ENCODE measurements at regions not wholly inside any gene's neighbourhood (a gene's known extent, or its start where the extent isn't known, plus 50 kb on each side); places are given as distances from the start of the nearest gene placed in this dataset.

GRCh38 chr16:85425074-85425662, 188.0 kb upstream of the GSE1 start:
- no peaks in the 10 kb centered on the region for H3K36me3 ChIP-seq (ENCODE audit: insufficient read depth, low read length)
- H3K9ac ChIP-seq (ENCODE audit: low read length), result no peak overlapping the region
- H3K4me3 ChIP-seq (ENCODE audit: low read depth in 1 of 2, low read length in 2 of 2), result no peak overlapping the region
- no peaks in the 10 kb centered on the region for H3K9me3 ChIP-seq (ENCODE audit: low read length)
- H3K27ac ChIP-seq (ENCODE audit: low read depth, low read length), result no peak overlapping the region
- H3K4me1 ChIP-seq (ENCODE audit: insufficient read depth, low read length), result no peaks in the 10 kb centered on the region
- H3K27me3 ChIP-seq (ENCODE audit: control insufficient read depth in 1 of 2, insufficient read depth in 2 of 2, low read length in 2 of 2), result no peaks in the 10 kb centered on the region

DNA sequence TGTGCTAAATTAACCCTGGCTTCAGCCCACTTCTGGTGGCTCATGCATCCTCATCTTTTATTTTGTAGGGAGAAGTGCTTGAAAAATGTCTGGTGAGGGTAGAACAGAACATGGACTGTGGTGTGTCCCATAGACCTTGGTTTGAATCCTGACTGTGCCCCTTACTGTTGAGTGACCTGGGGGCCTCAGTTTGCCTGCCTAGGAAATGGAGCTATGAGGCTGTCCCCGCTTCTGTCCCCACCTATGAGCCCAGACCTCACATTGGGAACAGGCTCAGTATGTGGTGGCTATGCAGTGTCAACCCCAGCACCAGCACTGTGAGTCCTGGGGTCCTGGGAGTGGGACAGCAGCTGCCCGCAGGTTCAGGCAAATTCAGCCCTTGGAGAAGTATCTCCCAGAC, 186.3 kb upstream of the GSE1 start:
- no peaks in the 10 kb centered on the region for H3K4me1 ChIP-seq (ENCODE audit: insufficient read depth, low read length)
- no peak overlapping the region for H3K9ac ChIP-seq (ENCODE audit: low read length)

DNA sequence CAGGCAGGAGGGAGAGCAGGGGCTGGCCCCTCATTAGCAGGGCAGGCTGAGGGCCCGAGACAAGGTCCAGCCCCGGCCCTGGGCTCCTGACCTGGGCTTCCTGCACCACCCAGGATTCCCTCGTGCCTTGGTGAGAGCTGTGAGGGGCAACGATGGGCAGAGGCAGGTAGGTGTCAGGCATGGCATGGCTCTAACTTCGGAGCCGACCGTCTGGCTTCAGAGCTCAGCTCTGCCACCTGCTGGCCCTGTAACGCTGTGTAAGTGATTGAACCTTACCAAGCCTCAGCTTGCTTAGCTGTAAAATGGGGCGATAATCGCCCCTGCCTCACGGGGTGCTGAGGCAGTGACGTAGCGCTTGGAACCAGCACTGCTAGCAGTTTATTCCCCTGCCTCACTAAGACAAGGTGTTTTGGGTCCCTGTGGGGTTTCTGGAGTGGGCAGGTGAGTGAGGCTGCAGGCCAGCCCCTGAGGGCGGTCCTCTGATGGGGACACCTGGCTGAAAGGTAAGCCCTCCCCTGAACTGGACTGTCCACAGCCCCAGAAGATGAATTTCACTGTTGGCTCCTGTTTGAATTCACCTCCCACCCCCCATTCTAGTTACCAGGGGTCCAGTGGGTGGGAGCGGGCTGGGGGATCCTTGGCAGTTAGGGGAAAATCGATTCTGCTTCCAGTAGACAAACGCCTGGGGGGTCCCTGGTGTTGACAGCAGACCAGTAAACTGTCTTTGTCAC, 184.8 kb upstream of the GSE1 start:
- H3K36me3 ChIP-seq (ENCODE audit: insufficient read depth, low read length), result no peaks in the 10 kb centered on the region
- H3K27me3 ChIP-seq (ENCODE audit: control insufficient read depth in 1 of 2, insufficient read depth in 2 of 2, low read length in 2 of 2), result no peaks in the 10 kb centered on the region
- H3K4me1 ChIP-seq (ENCODE audit: insufficient read depth, low read length), result no peaks in the 10 kb centered on the region
- H3K4me3 ChIP-seq (ENCODE audit: low read depth in 1 of 2, low read length in 2 of 2), result no peak overlapping the region
- no peaks in the 10 kb centered on the region for H3K9me3 ChIP-seq (ENCODE audit: low read length)
- H3K27ac ChIP-seq (ENCODE audit: low read depth, low read length), result no peak overlapping the region
- no peak overlapping the region for H3K9ac ChIP-seq (ENCODE audit: low read length)

More for the DNA sequence above, 186.3 kb upstream of the GSE1 start:
- no peak overlapping the region for H3K4me3 ChIP-seq (ENCODE audit: low read depth in 1 of 2, low read length in 2 of 2)
- no peak overlapping the region for H3K27ac ChIP-seq (ENCODE audit: low read depth, low read length)
- H3K27me3 ChIP-seq (ENCODE audit: control insufficient read depth in 1 of 2, insufficient read depth in 2 of 2, low read length in 2 of 2), result no peaks in the 10 kb centered on the region
- H3K36me3 ChIP-seq (ENCODE audit: insufficient read depth, low read length), result no peaks in the 10 kb centered on the region
- no peaks in the 10 kb centered on the region for H3K9me3 ChIP-seq (ENCODE audit: low read length)

- Histone ChIP-seq H3K9me3 (ENCODE audit: low read length) (no peaks in the 10 kb centered on the region), H3K9ac (ENCODE audit: low read length) (no peak overlapping the region)
These were observed 184.0 kb upstream of the GSE1 start for GRCh38 chr16:85428899-85429775.

DNA sequence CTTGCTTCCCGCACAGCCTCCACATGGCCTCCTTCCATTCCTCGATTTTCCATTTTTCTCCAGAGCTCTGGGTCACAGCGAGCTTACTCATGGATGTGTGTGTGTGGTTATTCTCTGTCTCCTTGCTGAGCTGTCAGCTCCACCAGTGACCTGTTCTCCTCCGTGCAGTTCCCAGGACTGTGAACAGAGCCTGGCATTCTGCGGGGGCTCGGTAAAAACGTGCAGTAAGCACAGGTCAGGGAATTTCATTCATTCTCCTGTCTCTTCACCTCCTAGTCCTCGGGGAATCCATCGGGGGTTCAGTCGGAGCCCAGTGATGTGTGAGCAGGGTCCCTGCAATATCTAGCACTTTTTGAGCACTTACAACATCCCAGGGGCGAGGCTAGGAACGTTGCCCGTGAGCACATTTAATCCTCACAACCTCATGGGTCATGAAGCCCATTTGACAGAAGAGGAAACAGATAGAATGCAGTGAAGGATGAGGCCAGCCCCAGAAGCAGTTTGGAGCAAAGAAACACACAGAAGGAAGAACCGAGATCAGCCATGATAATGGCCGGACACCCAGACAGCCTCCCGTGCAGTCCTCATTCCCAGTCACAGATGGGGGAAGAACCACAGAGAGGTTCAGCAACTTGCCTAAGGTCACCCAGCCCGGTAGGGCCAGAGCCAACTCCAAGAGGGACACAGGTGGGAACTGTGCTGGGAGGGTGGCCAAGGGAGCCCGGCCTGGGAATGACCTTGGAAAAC, 183.2 kb upstream of the GSE1 start:
- Histone ChIP-seq H3K36me3 (ENCODE audit: insufficient read depth, low read length) (no peaks in the 10 kb centered on the region), H3K27ac (ENCODE audit: low read depth, low read length) (no peak overlapping the region), H3K9me3 (ENCODE audit: low read length) (no peaks in the 10 kb centered on the region), H3K27me3 (ENCODE audit: control insufficient read depth in 1 of 2, insufficient read depth in 2 of 2, low read length in 2 of 2) (no peaks in the 10 kb centered on the region), H3K4me1 (ENCODE audit: insufficient read depth, low read length) (no peaks in the 10 kb centered on the region), H3K4me3 (ENCODE audit: low read depth in 1 of 2, low read length in 2 of 2) (no peak overlapping the region), H3K9ac (ENCODE audit: low read length) (no peak overlapping the region)

More at GRCh38 chr16:85428899-85429775, 184.0 kb upstream of the GSE1 start:
- no peak overlapping the region for H3K4me3 ChIP-seq (ENCODE audit: low read depth in 1 of 2, low read length in 2 of 2)
- H3K36me3 ChIP-seq (ENCODE audit: insufficient read depth, low read length), result no peaks in the 10 kb centered on the region
- no peak overlapping the region for H3K27ac ChIP-seq (ENCODE audit: low read depth, low read length)
- H3K4me1 ChIP-seq (ENCODE audit: insufficient read depth, low read length), result no peaks in the 10 kb centered on the region
- no peaks in the 10 kb centered on the region for H3K27me3 ChIP-seq (ENCODE audit: control insufficient read depth in 1 of 2, insufficient read depth in 2 of 2, low read length in 2 of 2)

DNA sequence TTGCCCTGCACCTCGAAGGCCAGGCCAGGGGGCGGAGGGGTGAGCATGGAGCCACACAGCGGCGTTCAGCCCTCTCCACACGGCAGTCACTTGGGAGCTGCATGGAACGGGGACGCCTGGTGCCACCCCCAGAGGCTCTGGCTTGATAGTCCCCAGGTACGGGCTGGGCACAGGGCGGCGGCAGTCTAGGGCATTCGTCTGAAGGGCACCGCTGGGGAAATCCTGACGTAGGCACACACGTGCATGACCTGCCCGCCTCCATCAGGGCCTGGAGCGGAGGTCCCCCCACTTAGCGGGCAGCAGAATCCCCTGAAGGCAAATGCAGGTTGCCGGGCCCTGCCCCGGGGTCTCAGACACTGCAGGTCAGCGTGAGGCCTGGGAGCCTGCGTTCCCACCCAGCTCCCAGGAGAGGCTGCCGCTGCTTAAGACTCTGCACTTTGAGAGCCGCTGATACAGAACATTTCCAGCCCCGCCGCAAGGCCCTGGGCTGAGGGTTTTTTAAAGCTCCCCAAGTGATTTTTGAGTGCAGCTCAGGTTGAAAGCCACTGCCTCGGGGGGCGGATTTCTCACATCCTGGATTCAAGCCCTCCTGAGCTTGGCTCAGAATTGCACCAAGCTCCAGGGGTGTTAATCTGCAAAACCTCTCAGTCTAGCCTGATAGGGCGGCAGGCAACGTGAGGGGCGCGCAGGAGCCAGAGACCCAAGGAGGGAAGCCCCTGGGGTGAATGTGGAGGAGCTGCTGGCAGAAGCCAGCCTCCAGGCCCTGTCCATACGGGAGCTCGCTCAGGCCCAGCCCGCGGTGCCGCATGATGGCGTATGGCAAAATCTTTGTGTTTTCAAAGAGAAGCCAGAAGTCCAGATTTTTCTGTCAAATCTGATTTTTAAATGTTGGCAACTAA, 182.3 kb upstream of the GSE1 start:
- Histone ChIP-seq H3K27ac (ENCODE audit: low read depth, low read length) (no peak overlapping the region), H3K36me3 (ENCODE audit: insufficient read depth, low read length) (no peaks in the 10 kb centered on the region), H3K9ac (ENCODE audit: low read length) (no peak overlapping the region), H3K4me3 (ENCODE audit: low read depth in 1 of 2, low read length in 2 of 2) (no peak overlapping the region), H3K9me3 (ENCODE audit: low read length) (no peaks in the 10 kb centered on the region), H3K4me1 (ENCODE audit: insufficient read depth, low read length) (peaks cover 2% of the 10 kb centered on the region), H3K27me3 (ENCODE audit: control insufficient read depth in 1 of 2, insufficient read depth in 2 of 2, low read length in 2 of 2) (no peaks in the 10 kb centered on the region)

DNA sequence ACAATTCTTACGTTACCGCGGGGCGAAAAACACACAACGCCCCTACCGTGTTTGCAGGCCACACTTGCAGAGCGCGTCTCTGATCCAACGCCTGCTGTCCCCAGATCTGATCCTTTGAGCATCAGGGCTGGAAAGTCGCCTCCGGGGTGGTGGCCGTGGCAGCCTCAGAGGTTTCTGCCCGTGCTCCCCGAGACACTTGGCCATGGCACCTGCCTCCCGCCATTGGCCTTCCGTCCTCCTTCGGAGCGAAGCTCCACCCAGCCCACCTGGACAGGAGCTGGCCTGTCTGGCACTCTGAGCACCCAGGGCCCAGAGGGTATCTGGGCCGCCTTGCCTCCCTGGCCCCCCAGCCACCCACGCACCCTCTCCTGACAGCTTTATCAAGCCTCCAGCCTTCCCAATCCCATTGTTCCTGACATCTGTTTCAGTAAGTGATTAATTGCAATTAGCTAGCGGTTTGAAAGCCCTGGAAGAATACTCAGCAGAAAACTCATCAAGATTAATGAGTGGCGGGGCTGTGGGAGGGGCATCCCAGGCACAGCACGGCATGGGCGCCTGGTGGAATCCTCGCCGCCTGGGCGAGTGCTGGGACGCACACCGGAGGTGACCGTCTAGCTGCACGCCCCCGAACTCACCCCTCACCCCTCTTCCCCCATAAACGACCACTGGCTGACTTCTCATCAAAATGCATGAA, 181.5 kb upstream of the GSE1 start:
- H3K36me3 ChIP-seq (ENCODE audit: insufficient read depth, low read length), result no peaks in the 10 kb centered on the region
- no peak overlapping the region for H3K4me3 ChIP-seq (ENCODE audit: low read depth in 1 of 2, low read length in 2 of 2)
- H3K27ac ChIP-seq (ENCODE audit: low read depth, low read length), result no peak overlapping the region
- no peaks in the 10 kb centered on the region for H3K9me3 ChIP-seq (ENCODE audit: low read length)
- H3K27me3 ChIP-seq (ENCODE audit: control insufficient read depth in 1 of 2, insufficient read depth in 2 of 2, low read length in 2 of 2), result no peaks in the 10 kb centered on the region
- peaks cover 10% of the 10 kb centered on the region for H3K4me1 ChIP-seq (ENCODE audit: insufficient read depth, low read length)
- no peak overlapping the region for H3K9ac ChIP-seq (ENCODE audit: low read length)

DNA sequence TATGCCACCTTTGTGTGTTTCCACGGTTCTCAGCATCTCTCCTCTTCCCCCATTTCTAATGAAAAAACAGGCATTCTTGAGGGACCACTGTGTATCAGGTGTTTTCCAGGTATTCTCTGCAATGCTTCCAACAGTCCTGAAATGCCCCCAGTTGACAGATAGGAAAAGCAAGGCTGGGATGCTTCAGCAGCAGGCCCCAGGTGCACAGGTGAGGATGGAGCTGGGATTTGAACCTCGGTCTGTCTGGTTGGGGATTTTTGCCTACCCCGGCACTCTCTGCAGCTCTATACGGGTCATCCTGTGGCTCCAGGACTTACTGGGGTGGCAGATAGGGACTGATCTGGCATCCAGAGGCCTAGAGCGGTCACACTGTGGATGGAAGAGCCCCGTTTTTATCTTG, 180.5 kb upstream of the GSE1 start:
- Histone ChIP-seq H3K4me3 (ENCODE audit: low read depth in 1 of 2, low read length in 2 of 2) (no peak overlapping the region), H3K9me3 (ENCODE audit: low read length) (no peaks in the 10 kb centered on the region), H3K9ac (ENCODE audit: low read length) (no peak overlapping the region), H3K27ac (ENCODE audit: low read depth, low read length) (no peak overlapping the region), H3K4me1 (ENCODE audit: insufficient read depth, low read length) (peaks cover 16% of the 10 kb centered on the region), H3K27me3 (ENCODE audit: control insufficient read depth in 1 of 2, insufficient read depth in 2 of 2, low read length in 2 of 2) (no peaks in the 10 kb centered on the region), H3K36me3 (ENCODE audit: insufficient read depth, low read length) (no peaks in the 10 kb centered on the region)

DNA sequence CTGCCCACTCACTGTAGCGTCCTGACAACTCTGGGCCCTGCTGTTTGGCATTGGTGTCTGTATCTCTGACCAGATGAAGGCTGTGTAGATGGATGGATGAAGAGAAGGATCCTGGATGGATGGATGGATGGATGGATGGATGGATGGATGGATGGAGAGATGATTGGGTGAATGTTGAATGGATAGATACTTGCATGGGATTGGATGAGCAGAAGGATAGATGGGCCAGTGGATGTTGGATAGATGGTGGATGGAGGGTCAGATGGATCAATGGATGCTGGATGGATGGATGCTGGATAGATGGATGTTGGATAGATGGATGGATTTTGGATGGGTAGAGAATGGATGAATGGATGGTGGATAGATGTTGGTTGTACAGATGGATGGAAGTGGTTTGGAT, 179.6 kb upstream of the GSE1 start:
- Histone ChIP-seq H3K27ac (ENCODE audit: low read depth, low read length) (no peak overlapping the region), H3K36me3 (ENCODE audit: insufficient read depth, low read length) (no peaks in the 10 kb centered on the region), H3K4me3 (ENCODE audit: low read depth in 1 of 2, low read length in 2 of 2) (no peak overlapping the region), H3K9ac (ENCODE audit: low read length) (no peak overlapping the region), H3K27me3 (ENCODE audit: control insufficient read depth in 1 of 2, insufficient read depth in 2 of 2, low read length in 2 of 2) (no peaks in the 10 kb centered on the region), H3K4me1 (ENCODE audit: insufficient read depth, low read length) (peaks cover 18% of the 10 kb centered on the region), H3K9me3 (ENCODE audit: low read length) (no peaks in the 10 kb centered on the region)

DNA sequence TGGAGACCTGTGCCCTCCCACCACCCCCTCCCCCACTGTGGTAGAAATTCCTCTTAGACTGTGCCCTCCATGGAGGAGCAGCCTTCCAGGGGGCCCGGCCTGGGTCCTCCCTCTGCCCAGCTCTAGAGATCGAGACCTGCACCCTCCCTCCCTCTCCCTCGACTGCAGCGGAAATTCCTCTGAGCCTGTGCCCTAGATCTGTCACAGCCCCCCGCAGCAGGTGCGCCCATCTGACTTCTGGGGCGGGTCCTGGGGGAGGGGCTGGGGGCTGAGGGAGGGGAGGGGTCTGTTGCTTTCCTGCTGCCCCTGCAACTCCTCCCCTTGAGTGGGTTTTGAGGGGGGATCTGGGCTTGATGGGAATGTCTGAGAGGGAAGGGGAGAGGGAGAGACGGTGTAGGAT, 177.8 kb upstream of the GSE1 start:
- no peak overlapping the region for H3K4me3 ChIP-seq (ENCODE audit: low read depth in 1 of 2, low read length in 2 of 2)
- no peaks in the 10 kb centered on the region for H3K27me3 ChIP-seq (ENCODE audit: control insufficient read depth in 1 of 2, insufficient read depth in 2 of 2, low read length in 2 of 2)
- no peak overlapping the region for H3K27ac ChIP-seq (ENCODE audit: low read depth, low read length)
- H3K36me3 ChIP-seq (ENCODE audit: insufficient read depth, low read length), result no peaks in the 10 kb centered on the region
- no peaks in the 10 kb centered on the region for H3K9me3 ChIP-seq (ENCODE audit: low read length)
- peaks cover 18% of the 10 kb centered on the region for H3K4me1 ChIP-seq (ENCODE audit: insufficient read depth, low read length)
- no peak overlapping the region for H3K9ac ChIP-seq (ENCODE audit: low read length)
